A549 (cell line): ENCODE measurements at regions not wholly inside any gene's neighbourhood (a gene's known extent, or its start where the extent isn't known, plus 50 kb on each side); places are given as distances from the start of the nearest gene placed in this dataset.

Experiments
- HOXA7 ChIP-seq: fragments of 250-450 bp; sonication (Bioruptor Pico); IDR thresholded peaks from 2 replicates; pipeline ENCODE4 v1.5.0; 2020; ENCODE audit warnings: mild to moderate bottlenecking, moderate library complexity
- TF ChIP-seq, protein P1 (sequence below): fragments of >200 bp; sonication (Bioruptor Twin); formaldehyde crosslinking; IDR thresholded peaks from 3 replicates; pipeline ENCODE4 v1.5.1; 2016

DNA sequence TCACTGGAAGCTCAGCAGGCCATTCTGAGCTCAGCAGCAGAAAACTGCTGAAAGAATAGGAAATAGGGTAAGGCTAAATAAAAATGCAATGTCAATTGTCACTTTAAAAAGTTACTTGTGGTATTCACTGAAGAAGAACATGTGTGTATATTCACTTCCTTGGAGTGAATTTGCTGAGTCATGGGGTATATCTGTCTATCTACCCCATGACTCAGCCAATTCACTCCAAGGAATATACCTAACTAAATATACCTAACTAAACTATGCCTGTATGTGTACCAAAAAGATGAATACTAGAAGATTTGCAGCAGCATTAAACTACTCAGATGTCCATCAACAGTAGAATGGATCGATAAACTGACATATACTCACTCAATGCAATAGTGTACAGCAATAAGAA, 69.5 kb upstream of the KCNAB1 start:
- TF ChIP-seq, protein P1, sequence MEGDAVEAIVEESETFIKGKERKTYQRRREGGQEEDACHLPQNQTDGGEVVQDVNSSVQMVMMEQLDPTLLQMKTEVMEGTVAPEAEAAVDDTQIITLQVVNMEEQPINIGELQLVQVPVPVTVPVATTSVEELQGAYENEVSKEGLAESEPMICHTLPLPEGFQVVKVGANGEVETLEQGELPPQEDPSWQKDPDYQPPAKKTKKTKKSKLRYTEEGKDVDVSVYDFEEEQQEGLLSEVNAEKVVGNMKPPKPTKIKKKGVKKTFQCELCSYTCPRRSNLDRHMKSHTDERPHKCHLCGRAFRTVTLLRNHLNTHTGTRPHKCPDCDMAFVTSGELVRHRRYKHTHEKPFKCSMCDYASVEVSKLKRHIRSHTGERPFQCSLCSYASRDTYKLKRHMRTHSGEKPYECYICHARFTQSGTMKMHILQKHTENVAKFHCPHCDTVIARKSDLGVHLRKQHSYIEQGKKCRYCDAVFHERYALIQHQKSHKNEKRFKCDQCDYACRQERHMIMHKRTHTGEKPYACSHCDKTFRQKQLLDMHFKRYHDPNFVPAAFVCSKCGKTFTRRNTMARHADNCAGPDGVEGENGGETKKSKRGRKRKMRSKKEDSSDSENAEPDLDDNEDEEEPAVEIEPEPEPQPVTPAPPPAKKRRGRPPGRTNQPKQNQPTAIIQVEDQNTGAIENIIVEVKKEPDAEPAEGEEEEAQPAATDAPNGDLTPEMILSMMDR, result no peak
- TF ChIP-seq HOXA7, result no peak
